ENCODE measurements at regions not wholly inside any gene's neighbourhood (a gene's known extent, or its start where the extent isn't known, plus 50 kb on each side); places are given as distances from the start of the nearest gene placed in this dataset.

DNA sequence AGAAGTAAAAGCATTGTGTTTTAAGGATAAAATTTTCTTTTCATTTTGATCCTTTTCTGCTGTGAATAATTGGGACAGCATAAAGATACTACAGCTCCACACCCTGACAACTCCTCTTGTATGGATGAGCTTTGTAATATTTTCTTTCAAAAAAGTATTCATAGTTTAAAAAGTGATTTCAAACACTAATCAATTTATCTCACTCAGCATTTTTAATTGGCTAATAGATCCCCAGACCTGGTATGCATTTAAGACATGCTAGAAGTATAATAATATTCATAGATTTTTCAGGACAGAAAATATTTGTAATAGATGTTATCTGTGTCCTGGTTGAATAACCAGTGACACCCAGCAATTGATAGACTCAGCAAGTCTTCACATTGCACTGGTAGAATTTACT, 510.7 kb downstream of the RIT2 start:
- ChIA-PET CTCF (no interaction called here), POLR2A (no interaction called here)
- H3K27me3 ChIP-seq (ENCODE audit: control insufficient read depth, insufficient read depth, low read length): no peaks in the 10 kb centered on the region
- no peak overlapping the region for H3K4me3 ChIP-seq (ENCODE audit: low read depth, low read length)
- H3K27ac ChIP-seq (ENCODE audit: low read depth, low read length): no peak overlapping the region
- DNase-seq (ENCODE audit: low read depth, low spot score): no peak
- TF ChIP-seq, protein P1, sequence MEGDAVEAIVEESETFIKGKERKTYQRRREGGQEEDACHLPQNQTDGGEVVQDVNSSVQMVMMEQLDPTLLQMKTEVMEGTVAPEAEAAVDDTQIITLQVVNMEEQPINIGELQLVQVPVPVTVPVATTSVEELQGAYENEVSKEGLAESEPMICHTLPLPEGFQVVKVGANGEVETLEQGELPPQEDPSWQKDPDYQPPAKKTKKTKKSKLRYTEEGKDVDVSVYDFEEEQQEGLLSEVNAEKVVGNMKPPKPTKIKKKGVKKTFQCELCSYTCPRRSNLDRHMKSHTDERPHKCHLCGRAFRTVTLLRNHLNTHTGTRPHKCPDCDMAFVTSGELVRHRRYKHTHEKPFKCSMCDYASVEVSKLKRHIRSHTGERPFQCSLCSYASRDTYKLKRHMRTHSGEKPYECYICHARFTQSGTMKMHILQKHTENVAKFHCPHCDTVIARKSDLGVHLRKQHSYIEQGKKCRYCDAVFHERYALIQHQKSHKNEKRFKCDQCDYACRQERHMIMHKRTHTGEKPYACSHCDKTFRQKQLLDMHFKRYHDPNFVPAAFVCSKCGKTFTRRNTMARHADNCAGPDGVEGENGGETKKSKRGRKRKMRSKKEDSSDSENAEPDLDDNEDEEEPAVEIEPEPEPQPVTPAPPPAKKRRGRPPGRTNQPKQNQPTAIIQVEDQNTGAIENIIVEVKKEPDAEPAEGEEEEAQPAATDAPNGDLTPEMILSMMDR (IDR thresholded peaks at IDR 0.05; ENCODE audit: low read depth, low read length): no peak
- peaks cover 5% of the 10 kb centered on the region; the same call in 1 of the 2 replicates for H3K9me3 ChIP-seq (ENCODE audit: control insufficient read depth, insufficient read depth, low read length)

DNA sequence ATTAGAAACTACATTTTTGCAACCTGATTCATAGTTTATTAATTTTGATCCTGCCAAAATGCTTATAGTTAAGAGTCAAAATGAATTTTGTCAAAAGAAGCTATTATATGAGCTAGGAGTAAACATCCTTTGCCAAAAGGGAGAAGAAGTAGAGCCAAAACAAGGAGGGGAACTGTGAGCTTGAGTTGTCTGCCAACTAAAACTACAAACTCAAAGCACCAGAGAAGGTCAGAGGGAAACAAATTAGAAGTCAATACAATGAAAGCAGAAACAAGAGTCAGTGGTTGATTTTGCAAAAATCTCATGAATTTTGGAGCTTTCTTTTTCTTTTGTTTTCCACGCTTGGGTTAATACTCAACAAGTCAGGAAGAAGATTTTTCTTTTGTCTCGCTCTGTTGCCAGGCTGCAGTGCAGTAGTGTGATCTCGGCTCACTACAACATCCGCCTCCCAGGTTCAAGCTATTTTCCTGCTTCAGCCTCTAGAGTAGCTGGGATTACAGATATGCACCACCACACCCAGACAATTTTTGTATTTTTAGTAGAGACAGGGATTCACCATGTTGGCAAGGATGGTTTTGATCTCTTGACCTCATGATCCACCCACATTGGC, 508.5 kb downstream of the RIT2 start:
- TF ChIP-seq, protein P1 (IDR thresholded peaks at IDR 0.05; ENCODE audit: low read depth, low read length): no peak
- no peak for DNase-seq (ENCODE audit: low read depth, low spot score)
- H3K4me3 ChIP-seq (ENCODE audit: low read depth, low read length): no peak overlapping the region
- no peak overlapping the region for H3K27ac ChIP-seq (ENCODE audit: low read depth, low read length)
- H3K9me3 ChIP-seq (ENCODE audit: control insufficient read depth, insufficient read depth, low read length): peaks cover 3% of the 10 kb centered on the region; the same call in 1 of the 2 replicates
- H3K27me3 ChIP-seq (ENCODE audit: control insufficient read depth, insufficient read depth, low read length): no peaks in the 10 kb centered on the region
- ChIA-PET POLR2A (no interaction called here), CTCF (no interaction called here)

DNA sequence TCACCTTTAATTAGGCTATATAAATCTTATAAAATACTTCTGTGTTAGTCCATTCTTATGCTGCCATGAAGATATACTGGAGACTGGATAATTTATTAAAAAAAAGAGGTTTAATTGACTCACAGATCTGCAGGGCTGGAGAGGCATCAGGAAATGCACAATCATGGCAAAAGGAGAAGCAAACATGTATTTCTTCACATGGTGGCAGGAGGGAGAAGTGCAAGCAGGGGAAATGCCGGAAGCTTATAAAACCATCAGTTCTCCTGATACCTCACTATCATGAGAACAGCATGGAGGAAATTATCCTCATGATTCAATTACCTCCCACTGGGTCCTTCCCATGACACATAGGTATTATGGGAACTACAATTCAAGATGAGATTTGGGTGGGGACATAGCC, 504.4 kb downstream of the RIT2 start:
- DNase-seq (ENCODE audit: low read depth, low spot score): no peak
- H3K27me3 ChIP-seq (ENCODE audit: control insufficient read depth, insufficient read depth, low read length): no peaks in the 10 kb centered on the region

DNA sequence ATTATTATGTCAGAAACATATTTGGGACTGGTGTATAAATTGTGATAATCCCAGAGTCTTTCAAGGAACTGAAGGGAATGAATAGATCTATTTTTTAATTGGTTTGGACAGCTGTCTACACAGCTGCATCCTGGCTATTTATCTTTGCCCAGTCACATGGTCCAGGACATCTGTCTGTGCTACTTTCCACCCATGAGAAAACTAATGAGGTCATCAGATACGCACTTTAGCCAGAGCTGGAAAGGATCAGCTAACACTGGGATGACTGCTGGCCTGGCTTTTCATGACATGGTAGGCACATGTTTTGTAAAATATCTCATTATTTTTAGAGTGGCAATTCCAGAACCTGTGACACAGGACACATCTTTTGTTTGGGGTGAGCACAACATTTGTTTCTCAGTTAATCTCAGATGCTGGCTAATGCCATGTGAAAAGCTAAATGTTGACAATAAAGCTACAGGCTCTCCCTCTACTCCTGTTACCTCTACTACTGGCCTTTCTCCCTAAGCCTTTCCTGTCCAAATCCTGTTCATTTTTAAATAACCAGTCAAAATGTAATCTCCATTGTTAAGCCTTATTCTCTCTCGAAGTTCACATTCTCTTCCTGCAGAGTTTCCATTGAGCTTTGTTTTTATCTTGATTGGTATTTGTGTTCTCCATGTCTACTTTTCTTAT, 500.7 kb downstream of the RIT2 start:
- Histone ChIP-seq H3K27me3 (ENCODE audit: control insufficient read depth, insufficient read depth, low read length) (no peaks in the 10 kb centered on the region), H3K4me3 (ENCODE audit: low read depth, low read length) (no peak overlapping the region), H3K9me3 (ENCODE audit: control insufficient read depth, insufficient read depth, low read length) (no peaks in the 10 kb centered on the region), H3K27ac (ENCODE audit: low read depth, low read length) (no peak overlapping the region)
- POLR2A ChIA-PET: no interaction called here
- CTCF ChIA-PET: no interaction called here
- TF ChIP-seq, protein P1 (IDR thresholded peaks at IDR 0.05; ENCODE audit: low read depth, low read length): no peak
- DNase-seq (ENCODE audit: low read depth, low spot score): no peak

More for the DNA sequence above, 504.4 kb downstream of the RIT2 start:
- ChIA-PET POLR2A (no interaction called here), CTCF (no interaction called here)
- TF ChIP-seq, protein P1 (IDR thresholded peaks at IDR 0.05; ENCODE audit: low read depth, low read length): no peak
- no peaks in the 10 kb centered on the region for H3K9me3 ChIP-seq (ENCODE audit: control insufficient read depth, insufficient read depth, low read length)
- no peak overlapping the region for H3K27ac ChIP-seq (ENCODE audit: low read depth, low read length)
- no peak overlapping the region for H3K4me3 ChIP-seq (ENCODE audit: low read depth, low read length)

DNA sequence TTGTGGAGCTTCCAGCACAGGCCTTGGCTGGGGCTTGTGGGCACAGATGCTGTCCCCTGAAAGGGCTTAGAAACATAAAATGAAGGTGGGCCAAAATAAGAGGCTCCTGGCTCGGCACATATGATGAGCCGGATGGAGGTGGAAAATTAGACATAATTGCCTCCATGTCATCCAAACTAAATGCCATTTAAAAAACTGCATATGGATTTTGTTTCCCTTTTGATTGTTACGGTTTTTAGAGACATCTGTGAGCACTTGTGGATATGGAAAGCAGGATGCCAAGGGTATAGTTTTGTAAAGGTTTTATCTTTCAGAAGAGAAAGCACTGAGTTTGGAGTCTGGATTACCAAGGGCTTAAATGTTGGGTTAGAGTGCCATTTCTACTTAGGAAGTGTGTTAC, 498.3 kb downstream of the RIT2 start:
- Histone ChIP-seq H3K9me3 (ENCODE audit: control insufficient read depth, insufficient read depth, low read length) (peaks cover 5% of the 10 kb centered on the region; the same call in 1 of the 2 replicates), H3K27ac (ENCODE audit: low read depth, low read length) (no peak overlapping the region), H3K27me3 (ENCODE audit: control insufficient read depth, insufficient read depth, low read length) (no peaks in the 10 kb centered on the region), H3K4me3 (ENCODE audit: low read depth, low read length) (no peak overlapping the region)
- TF ChIP-seq, protein P1 (IDR thresholded peaks at IDR 0.05; ENCODE audit: low read depth, low read length): no peak
- CTCF ChIA-PET: no interaction called here
- POLR2A ChIA-PET: no interaction called here
- no peak for DNase-seq (ENCODE audit: low read depth, low spot score)
